ENCODE measurements at regions not wholly inside any gene's neighbourhood (a gene's known extent, or its start where the extent isn't known, plus 50 kb on each side); places are given as distances from the start of the nearest gene placed in this dataset.
"Not testable (repeated sequence)": the region's sequence is repeated elsewhere in the genome, so short reads cannot be mapped to it uniquely, and the experiment has no call there.

- no peak for DNase-seq
- Histone ChIP-seq H3K27me3 (no peaks in the 10 kb centered on the region), H3K27ac (no peak overlapping the region), H3K9me3 (peaks cover 0 to 13% (median 4%) of the 10 kb centered on the region in 4 donors), H3K4me3 (no peak overlapping the region), H3K4me1 (no peaks in the 10 kb centered on the region), H3K36me3 (peaks cover 6 to 55% (median 18%) of the 10 kb centered on the region in 4 donors)
- intact Hi-C loops (cut with DNase I; ENCODE audit: low total_unique reads): no loop called here
- 65 to 94% (median 83%) methylated on average over 4 of the region's 4 CpGs for WGBS, 5 donors
- TF ChIP-seq CTCF (IDR thresholded peaks at IDR 0.05) (no peak), EP300 (IDR thresholded peaks at IDR 0.05) (no peak), POLR2A (IDR thresholded peaks at IDR 0.05) (no peak), POLR2AphosphoS5 (IDR thresholded peaks at IDR 0.05) (no peak)
Observed at GRCh38 chr7:67346126-67346525, 349.5 kb downstream of the TYW1 start.

DNA sequence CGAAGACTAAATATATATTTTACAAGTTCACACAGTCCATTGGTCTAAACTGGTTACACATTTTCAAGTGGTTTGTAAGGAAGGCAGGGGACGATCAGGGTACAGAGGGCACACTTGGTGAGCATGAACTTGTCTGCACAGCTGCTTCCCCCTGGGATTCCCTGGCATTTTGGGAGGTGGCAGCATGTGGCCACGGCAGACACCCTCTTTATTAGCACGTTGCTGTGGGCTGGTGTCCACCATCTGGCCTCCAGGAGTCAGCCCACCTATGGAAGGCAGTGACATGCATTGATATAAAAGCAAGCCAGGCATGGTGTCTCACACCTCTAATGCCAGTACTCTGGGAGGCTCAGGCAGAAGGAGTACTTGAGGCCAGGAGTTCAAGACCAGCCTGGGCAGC is 350.2 kb downstream of the TYW1 start:
- DNase-seq: no peak
- Histone ChIP-seq H3K9me3 (peaks cover 0 to 13% (median 4%) of the 10 kb centered on the region in 4 donors), H3K27ac (no peak overlapping the region), H3K4me3 (no peak overlapping the region), H3K4me1 (no peaks in the 10 kb centered on the region), H3K27me3 (no peaks in the 10 kb centered on the region), H3K36me3 (peaks cover 6 to 47% (median 12%) of the 10 kb centered on the region in 4 donors)
- WGBS, 5 donors: 78 to 90% (median 84%) methylated on average over 4 of the region's 4 CpGs
- no peak for TF ChIP-seq EP300 (IDR thresholded peaks at IDR 0.05)
- no peak for TF ChIP-seq POLR2A (IDR thresholded peaks at IDR 0.05)
- no peak for TF ChIP-seq CTCF (IDR thresholded peaks at IDR 0.05)
- no peak for TF ChIP-seq POLR2AphosphoS5 (IDR thresholded peaks at IDR 0.05)
- intact Hi-C loops (cut with DNase I; ENCODE audit: low total_unique reads): no loop called here

DNA sequence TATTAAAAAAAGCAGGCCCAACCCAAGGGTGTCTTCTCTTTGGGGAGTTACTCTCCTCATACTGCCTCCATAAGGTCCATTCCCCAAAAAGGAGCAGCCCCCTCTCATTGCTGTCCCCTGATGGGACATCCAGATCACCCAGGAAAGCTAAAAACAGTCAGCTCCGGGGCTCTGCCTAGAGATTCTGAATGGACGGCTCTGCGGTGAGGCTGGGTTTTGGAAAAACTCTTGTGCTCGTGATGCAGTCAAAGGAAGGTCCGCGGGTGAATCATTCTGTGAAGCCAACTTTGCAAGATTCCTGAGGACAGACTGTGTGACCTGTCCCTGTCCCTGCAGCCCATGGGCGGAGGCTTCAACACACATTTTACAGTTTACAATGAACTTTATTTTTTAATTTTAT is 351.5 kb downstream of the TYW1 start:
- no peak overlapping the region for H3K4me3 ChIP-seq
- no peaks in the 10 kb centered on the region for H3K4me1 ChIP-seq
- intact Hi-C loops (cut with DNase I; ENCODE audit: low total_unique reads): no loop called here
- 90 to 100% (median 92%) methylated on average over 6 to 7 of the region's 7 CpGs for WGBS, 5 donors
- TF ChIP-seq EP300 (IDR thresholded peaks at IDR 0.05) (no peak), CTCF (IDR thresholded peaks at IDR 0.05) (no peak), POLR2A (IDR thresholded peaks at IDR 0.05) (no peak)
- no peak overlapping the region for H3K27ac ChIP-seq
- peaks cover 6 to 34% (median 9%) of the 10 kb centered on the region in 4 donors for H3K36me3 ChIP-seq
- no peaks in the 10 kb centered on the region for H3K27me3 ChIP-seq
- peaks cover 0 to 13% (median 4%) of the 10 kb centered on the region in 4 donors for H3K9me3 ChIP-seq
- no peak for DNase-seq

GRCh38 chr7:67357653-67358052 is 361.0 kb downstream of the TYW1 start:
- DNase-seq; H3K27ac ChIP-seq; intact Hi-C loops (cut with DNase I; ENCODE audit: low total_unique reads); H3K4me3 ChIP-seq; H3K27me3 ChIP-seq; H3K4me1 ChIP-seq: not testable (repeated sequence)
- WGBS, 5 donors: 87 to 99% (median 97%) methylated on average over 3 of the region's 3 CpGs
- Histone ChIP-seq H3K36me3 (peaks cover 0 to 23% (median 0%) of the 10 kb centered on the region in 4 donors), H3K9me3 (peaks cover 0 to 26% (median 20%) of the 10 kb centered on the region in 4 donors)

GRCh38 chr7:67358316-67358715 is 361.7 kb downstream of the TYW1 start:
- DNase-seq; intact Hi-C loops (cut with DNase I; ENCODE audit: low total_unique reads): not testable (repeated sequence)
- WGBS, 5 donors: 75 to 89% (median 79%) methylated on average over 8 of the region's 8 CpGs

GRCh38 chr7:67358738-67359137 is 362.1 kb downstream of the TYW1 start:
- H3K4me3 ChIP-seq; H3K27me3 ChIP-seq; intact Hi-C loops (cut with DNase I; ENCODE audit: low total_unique reads); H3K27ac ChIP-seq; DNase-seq; H3K4me1 ChIP-seq: not testable (repeated sequence)
- peaks cover 0 to 26% (median 20%) of the 10 kb centered on the region in 4 donors for H3K9me3 ChIP-seq
- peaks cover 0 to 23% (median 0%) of the 10 kb centered on the region in 4 donors for H3K36me3 ChIP-seq
- WGBS, 5 donors: 71 to 96% (median 92%) methylated on average over 3 of the region's 3 CpGs

More at GRCh38 chr7:67358316-67358715, 361.7 kb downstream of the TYW1 start:
- not testable (repeated sequence) for H3K4me1 ChIP-seq, H3K27ac ChIP-seq, H3K4me3 ChIP-seq, H3K27me3 ChIP-seq
- Histone ChIP-seq H3K9me3 (peaks cover 0 to 26% (median 20%) of the 10 kb centered on the region in 4 donors), H3K36me3 (peaks cover 0 to 23% (median 0%) of the 10 kb centered on the region in 4 donors)
